Liver (tissue), 8 donors: ENCODE measurements at regions not wholly inside any gene's neighbourhood (a gene's known extent, or its start where the extent isn't known, plus 50 kb on each side); places are given as distances from the start of the nearest gene placed in this dataset.

Experiments
- DNase-seq: peaks from one replicate; pipeline ENCODE4 v3.0.0-alpha.2; 2017; ENCODE audit warnings: low spot score
- H3K27ac ChIP-seq, 2 donors: one replicate each; pipeline ENCODE4 v1.7.0; 2013; ENCODE audit warnings: inconsistent platforms in 2 of 2, low read length in 2 of 2, control low read depth in 1 of 2, low read depth in 1 of 2, mild to moderate bottlenecking in 1 of 2
- H3K27me3 ChIP-seq, 4 donors: one replicate each; pipeline versions ENCODE4 v1.6.1 to v1.7.0; 2013; ENCODE audit warnings: low read length in 3 of 4, inconsistent platforms in 1 of 4, mild to moderate bottlenecking in 1 of 4, moderate library complexity in 1 of 4; ENCODE audit not compliant: control insufficient read depth in 4 of 4, insufficient read depth in 4 of 4
- H3K36me3 ChIP-seq, 4 donors: one replicate each; pipeline versions ENCODE4 v1.6.1 to v1.7.0; 2013; ENCODE audit warnings: low read length in 3 of 4, mild to moderate bottlenecking in 3 of 4, low read depth in 1 of 4, moderate library complexity in 1 of 4; ENCODE audit not compliant: control insufficient read depth in 4 of 4, insufficient read depth in 3 of 4
- H3K4me1 ChIP-seq, 4 donors: one replicate each; pipeline versions ENCODE4 v1.6.1 to v1.7.0; 2013; ENCODE audit warnings: low read length in 3 of 4, mild to moderate bottlenecking in 3 of 4, moderate library complexity in 1 of 4; ENCODE audit not compliant: control insufficient read depth in 4 of 4, insufficient read depth in 4 of 4
- H3K4me3 ChIP-seq, 3 donors: one replicate each; pipeline versions ENCODE4 v1.6.1 to v1.7.0; 2013; ENCODE audit warnings: low read length in 3 of 3, control low read depth in 1 of 3, low read depth in 1 of 3, mild to moderate bottlenecking in 1 of 3
- H3K9ac ChIP-seq, 2 donors: one replicate each; pipeline ENCODE4 v1.7.0; 2013; ENCODE audit warnings: low read length in 2 of 2, mild to moderate bottlenecking in 2 of 2, moderate library complexity in 2 of 2, control low read depth in 1 of 2, low read depth in 1 of 2
- H3K9me3 ChIP-seq, 4 donors: one replicate each; pipeline versions ENCODE4 v1.6.1 to v1.7.0; 2013; ENCODE audit warnings: low read length in 3 of 4; ENCODE audit not compliant: control insufficient read depth in 4 of 4
- ATF3 ChIP-seq: IDR thresholded peaks from 2 replicates; pipeline ENCODE4 v1.6.1; 2016; ENCODE audit warnings: antibody characterized with exemption
- CTCF ChIP-seq: fragments of 150-350 bp; IDR thresholded peaks from 2 replicates; pipeline ENCODE4 v1.5.1; 2017; ENCODE audit warnings: improper control_type of control experiment, low read depth, low read length; ENCODE audit not compliant: missing input control
- EGR1 ChIP-seq, 2 donors: IDR thresholded peaks; 2 replicates each; pipeline ENCODE4 v1.6.1; 2016 to 2018; ENCODE audit warnings: antibody characterized with exemption in 2 of 2, low read depth in 2 of 2
- FOXA1 ChIP-seq: IDR thresholded peaks from 2 replicates; pipeline ENCODE4 v1.6.1; 2016; ENCODE audit warnings: antibody characterized with exemption
- FOXA2 ChIP-seq: IDR thresholded peaks from 2 replicates; pipeline ENCODE4 v1.6.1; 2016; ENCODE audit warnings: antibody characterized with exemption
- GABPA ChIP-seq, 2 donors: IDR thresholded peaks in 1 of 2; conservative IDR thresholded peaks in 1 of 2; 2 replicates each; pipeline ENCODE4 v1.6.1; 2016; ENCODE audit warnings: antibody characterized with exemption in 2 of 2, mild to moderate bottlenecking in 1 of 2, moderate library complexity in 1 of 2
- HNF4A ChIP-seq, 2 donors: conservative IDR thresholded peaks; 2 replicates each; pipeline ENCODE4 v1.6.1; 2016; ENCODE audit warnings: antibody characterized with exemption in 2 of 2, mild to moderate bottlenecking in 2 of 2
- HNF4G ChIP-seq: IDR thresholded peaks from 2 replicates; pipeline ENCODE4 v1.6.1; 2016; ENCODE audit warnings: antibody characterized with exemption
- JUND ChIP-seq, 2 donors: IDR thresholded peaks; 2 replicates each; pipeline ENCODE4 v1.6.1; 2016; ENCODE audit warnings: antibody characterized with exemption in 2 of 2
- MAX ChIP-seq: IDR thresholded peaks from 2 replicates; pipeline ENCODE4 v1.6.1; 2016; ENCODE audit warnings: antibody characterized with exemption
- NR2F2 ChIP-seq: IDR thresholded peaks from 2 replicates; pipeline ENCODE4 v1.6.1; 2016; ENCODE audit warnings: antibody characterized with exemption
- RAD21 ChIP-seq, 2 donors: IDR thresholded peaks; 2 replicates each; pipeline ENCODE4 v1.6.1; 2016; ENCODE audit warnings: antibody characterized with exemption in 2 of 2, mild to moderate bottlenecking in 2 of 2
- REST ChIP-seq: IDR thresholded peaks from 2 replicates; pipeline ENCODE4 v1.6.1; 2016; ENCODE audit warnings: antibody characterized with exemption, mild to moderate bottlenecking
- RXRA ChIP-seq, 2 donors: IDR thresholded peaks; 2 replicates each; pipeline ENCODE4 v1.6.1; 2017 to 2018; ENCODE audit warnings: antibody characterized with exemption in 2 of 2, mild to moderate bottlenecking in 1 of 2
- SP1 ChIP-seq: IDR thresholded peaks from 2 replicates; pipeline ENCODE4 v1.6.1; 2018; ENCODE audit warnings: antibody characterized with exemption, mild to moderate bottlenecking
- TAF1 ChIP-seq: conservative IDR thresholded peaks from 2 replicates; pipeline ENCODE4 v1.6.1; 2016; ENCODE audit warnings: antibody characterized with exemption, mild to moderate bottlenecking
- YY1 ChIP-seq: IDR thresholded peaks from 2 replicates; pipeline ENCODE4 v1.6.1; 2016; ENCODE audit warnings: antibody characterized with exemption, mild to moderate bottlenecking
- ZBTB33 ChIP-seq: IDR thresholded peaks from 2 replicates; pipeline ENCODE4 v1.6.1; 2016; ENCODE audit warnings: antibody characterized with exemption
- whole genome bisulfite sequencing: extraction: QIAGEN DNeasy Blood & Tissue Kit; methylation state at CpG from one replicate; pipeline ENCODE4 v1.1.7; 2013; 5-methylcytosine and 5-hydroxymethylcytosine counted together
- donor health status: healthy.
- donor health status: healthy.
- donor health status: healthy.
- donor health status: healthy.
- donor health status: healthy.

GRCh38 chr2:83376731-83377130 is 1082.3 kb downstream of the SUCLG1 start:
- Histone ChIP-seq H3K36me3 (peaks cover 0 to 2% (median 0%) of the 10 kb centered on the region in 4 donors), H3K4me1 (peaks cover 0 to 3% (median 0%) of the 10 kb centered on the region in 4 donors), H3K27me3 (no peaks in the 10 kb centered on the region), H3K4me3 (no peak overlapping the region), H3K9ac (no peak overlapping the region), H3K27ac (no peak overlapping the region), H3K9me3 (peaks cover 0 to 5% (median 3%) of the 10 kb centered on the region in 4 donors)
- DNase-seq, result no peak
- 82% methylated on average over 2 of the region's 2 CpGs for WGBS
- TF ChIP-seq GABPA (IDR thresholded peaks at IDR 0.05 in 1 of 2, conservative IDR thresholded peaks at IDR 0.05 in 1 of 2), result no peak
- no peak for TF ChIP-seq HNF4A (conservative IDR thresholded peaks at IDR 0.05)
- TF ChIP-seq REST, result no peak
- TF ChIP-seq ATF3, result no peak
- TF ChIP-seq RAD21 (IDR thresholded peaks at IDR 0.05), result no peak
- no peak for TF ChIP-seq FOXA1
- no peak for TF ChIP-seq HNF4G
- no peak for TF ChIP-seq RXRA (IDR thresholded peaks at IDR 0.05)
- TF ChIP-seq SP1, result no peak
- no peak for TF ChIP-seq MAX
- TF ChIP-seq EGR1 (IDR thresholded peaks at IDR 0.05; ENCODE audit: low read depth in 2 of 2), result no peak

- Histone ChIP-seq H3K27ac (peak overlapping the region; percentile 81 to 94), H3K4me3 (no peak overlapping the region), H3K36me3 (no peaks in the 10 kb centered on the region), H3K9me3 (peaks cover 0 to 2% (median 0%) of the 10 kb centered on the region in 4 donors), H3K27me3 (no peaks in the 10 kb centered on the region), H3K4me1 (peaks cover 0 to 10% (median 5%) of the 10 kb centered on the region in 4 donors), H3K9ac (peak overlapping the region in 1 of 2 donors; percentile 10)
- DNase-seq, result no peak
- WGBS, result 33% methylated on average over 2 of the region's 2 CpGs
- peak in 1 of 2 donors; percentile 55 for TF ChIP-seq RXRA (IDR thresholded peaks at IDR 0.05)
- no peak for TF ChIP-seq GABPA (IDR thresholded peaks at IDR 0.05 in 1 of 2, conservative IDR thresholded peaks at IDR 0.05 in 1 of 2)
- TF ChIP-seq NR2F2, result no peak
- TF ChIP-seq ATF3, result no peak
- TF ChIP-seq MAX, result peak; percentile 17
- TF ChIP-seq HNF4A (conservative IDR thresholded peaks at IDR 0.05), result peak; percentile 65 to 83
- no peak for TF ChIP-seq TAF1
- TF ChIP-seq RAD21 (IDR thresholded peaks at IDR 0.05), result peak; percentile 27 to 36
- TF ChIP-seq FOXA2, result no peak
- TF ChIP-seq YY1, result no peak
- peak; percentile 68 for TF ChIP-seq SP1
- no peak for TF ChIP-seq REST
- peak in 1 of 2 donors; percentile 58 for TF ChIP-seq JUND (IDR thresholded peaks at IDR 0.05)
- peak; percentile 30 for TF ChIP-seq HNF4G
- TF ChIP-seq CTCF, result no peak
- peak; percentile 18 for TF ChIP-seq ZBTB33
- no peak for TF ChIP-seq EGR1 (IDR thresholded peaks at IDR 0.05; ENCODE audit: low read depth in 2 of 2)
- TF ChIP-seq FOXA1, result no peak
Observed at GRCh38 chr2:83370419-83370762, 1088.7 kb downstream of the SUCLG1 start.
